SJCRH30 (cell line): ENCODE measurements at regions not wholly inside any gene's neighbourhood (a gene's known extent, or its start where the extent isn't known, plus 50 kb on each side); places are given as distances from the start of the nearest gene placed in this dataset.

Experiments
- DNase-seq, 2 experiments: peaks; one replicate each; pipeline ENCODE4 v3.0.0-alpha.2; 2015 to 2020
- H3K27ac ChIP-seq: fragments of 250-450 bp; sonication (Bioruptor Pico); 2 replicates; pipeline ENCODE4 v1.5.1; 2020; ENCODE audit warnings: mild to moderate bottlenecking, moderate library complexity
- H3K27me3 ChIP-seq: fragments of 250-450 bp; sonication (Bioruptor Pico); 2 replicates; pipeline ENCODE4 v1.5.1; 2020; ENCODE audit warnings: mild to moderate bottlenecking, moderate library complexity
- H3K36me3 ChIP-seq: fragments of 250-450 bp; sonication (Bioruptor Pico); 2 replicates; pipeline ENCODE4 v1.5.1; 2020; ENCODE audit warnings: mild to moderate bottlenecking, moderate library complexity
- H3K4me1 ChIP-seq: fragments of 250-450 bp; sonication (Bioruptor Pico); 2 replicates; pipeline ENCODE4 v1.5.1; 2020; ENCODE audit warnings: mild to moderate bottlenecking, moderate library complexity
- H3K4me3 ChIP-seq: fragments of 250-450 bp; sonication (Bioruptor Pico); 2 replicates; pipeline ENCODE4 v1.5.1; 2020; ENCODE audit warnings: mild to moderate bottlenecking, moderate library complexity
- H3K9me3 ChIP-seq: fragments of 250-450 bp; sonication (Bioruptor Pico); replicated peaks from 2 replicates; pipeline ENCODE4 v1.5.1; 2020; ENCODE audit warnings: mild to moderate bottlenecking, moderate library complexity

DNA sequence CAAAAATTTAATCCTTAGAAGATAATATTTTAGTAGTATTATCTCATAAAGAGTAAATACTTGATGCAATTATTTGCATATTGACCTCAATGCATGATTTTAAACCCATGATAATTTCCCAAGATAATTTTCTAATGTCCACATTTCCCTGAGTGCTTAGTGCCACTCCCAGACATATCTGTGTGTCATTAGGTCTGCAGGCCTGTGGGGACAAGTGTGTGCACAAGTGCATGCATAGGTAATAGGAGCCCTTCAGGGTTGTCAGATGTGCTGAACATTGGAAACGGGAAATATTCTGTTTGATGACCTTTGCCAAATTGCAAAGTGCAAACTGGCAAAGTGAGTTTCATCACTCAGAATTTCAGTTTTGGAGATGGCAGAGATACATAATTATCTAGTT lies 369.9 kb downstream of the KLF5 start:
- H3K27ac ChIP-seq: no peak overlapping the region
- no peaks in the 10 kb centered on the region for H3K27me3 ChIP-seq
- H3K36me3 ChIP-seq: no peaks in the 10 kb centered on the region
- no peaks in the 10 kb centered on the region for H3K4me1 ChIP-seq
- no peak for DNase-seq
- no peak overlapping the region for H3K4me3 ChIP-seq
- H3K9me3 ChIP-seq: no peaks in the 10 kb centered on the region

GRCh38 chr13:73428137-73428536 lies 369.3 kb downstream of the KLF5 start:
- H3K27ac ChIP-seq: no peak overlapping the region
- no peak for DNase-seq

DNA sequence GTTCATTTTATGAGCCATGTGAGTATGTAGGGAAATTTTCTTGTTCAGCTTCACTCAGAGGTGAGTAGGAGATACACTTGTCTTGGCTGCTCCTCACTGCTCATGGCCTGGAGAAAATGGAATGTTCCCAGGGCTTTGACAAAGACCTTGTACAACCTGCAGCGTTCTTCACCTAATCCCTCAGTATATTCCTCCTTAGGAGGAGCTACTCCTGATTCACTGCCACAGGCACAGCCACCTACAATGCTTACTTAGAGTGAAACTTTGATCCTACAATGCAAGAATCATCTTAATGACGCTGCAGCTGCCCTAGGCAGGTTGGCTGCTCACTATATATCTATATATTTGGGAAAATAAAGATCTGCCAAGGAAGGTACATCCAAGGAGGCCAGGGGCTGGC lies 364.2 kb downstream of the KLF5 start:
- Histone ChIP-seq H3K9me3 (no peaks in the 10 kb centered on the region), H3K36me3 (no peaks in the 10 kb centered on the region), H3K4me1 (no peaks in the 10 kb centered on the region), H3K27ac (no peak overlapping the region), H3K4me3 (no peak overlapping the region), H3K27me3 (no peaks in the 10 kb centered on the region)
- DNase-seq: no peak

More at GRCh38 chr13:73428137-73428536, 369.3 kb downstream of the KLF5 start:
- Histone ChIP-seq H3K27me3 (no peaks in the 10 kb centered on the region), H3K4me3 (no peak overlapping the region), H3K9me3 (no peaks in the 10 kb centered on the region), H3K36me3 (no peaks in the 10 kb centered on the region), H3K4me1 (no peaks in the 10 kb centered on the region)

DNA sequence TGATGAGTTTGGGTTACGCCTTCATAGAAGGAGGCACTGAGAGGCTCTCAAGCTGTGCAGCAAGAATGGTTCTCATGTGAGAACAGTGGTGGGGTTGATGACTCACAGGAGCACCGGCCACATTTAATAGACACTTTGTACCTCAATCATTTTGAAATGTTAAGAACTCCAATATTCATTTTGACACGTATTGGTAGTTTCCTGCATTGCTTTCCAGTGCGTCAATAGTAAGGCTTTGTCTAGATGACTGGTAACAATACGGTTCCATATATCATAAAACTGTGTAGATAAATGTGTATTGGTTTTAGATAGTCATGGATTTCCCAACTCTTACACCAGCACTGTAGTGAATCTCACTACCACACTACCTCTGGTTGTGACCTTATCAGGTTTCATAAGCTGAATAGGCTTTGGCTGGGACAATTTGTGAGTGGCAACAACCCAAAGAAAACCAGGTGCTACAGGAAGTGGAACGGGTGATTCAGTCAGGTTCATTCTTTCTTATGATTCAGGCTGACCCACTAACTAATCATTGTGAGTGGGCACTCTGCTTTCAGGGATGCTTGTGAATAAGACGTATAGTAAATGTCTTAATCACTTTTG lies 362.6 kb downstream of the KLF5 start:
- DNase-seq: no peak
- H3K4me3 ChIP-seq: no peak overlapping the region

GRCh38 chr13:73419186-73419585 lies 360.4 kb downstream of the KLF5 start:
- no peak overlapping the region for H3K4me3 ChIP-seq
- no peaks in the 10 kb centered on the region for H3K27me3 ChIP-seq
- H3K36me3 ChIP-seq: no peaks in the 10 kb centered on the region
- peak in 1 of 2 experiments; percentile 3 for DNase-seq
- H3K4me1 ChIP-seq: no peaks in the 10 kb centered on the region
- no peaks in the 10 kb centered on the region for H3K9me3 ChIP-seq
- no peak overlapping the region for H3K27ac ChIP-seq

More for the DNA sequence above, 362.6 kb downstream of the KLF5 start:
- Histone ChIP-seq H3K27me3 (no peaks in the 10 kb centered on the region), H3K9me3 (no peaks in the 10 kb centered on the region), H3K36me3 (no peaks in the 10 kb centered on the region), H3K4me1 (no peaks in the 10 kb centered on the region), H3K27ac (no peak overlapping the region)

GRCh38 chr13:73417012-73417615 lies 358.3 kb downstream of the KLF5 start:
- no peak overlapping the region for H3K27ac ChIP-seq
- no peak overlapping the region for H3K4me3 ChIP-seq
- no peaks in the 10 kb centered on the region for H3K36me3 ChIP-seq
- H3K27me3 ChIP-seq: no peaks in the 10 kb centered on the region
- DNase-seq: peak; percentile 9 to 44
- no peaks in the 10 kb centered on the region for H3K9me3 ChIP-seq
- no peaks in the 10 kb centered on the region for H3K4me1 ChIP-seq

- H3K4me1 ChIP-seq: peaks cover 2% of the 10 kb centered on the region
- no peaks in the 10 kb centered on the region for H3K27me3 ChIP-seq
- no peak for DNase-seq
- H3K27ac ChIP-seq: no peak overlapping the region
- H3K4me3 ChIP-seq: no peak overlapping the region
- H3K36me3 ChIP-seq: no peaks in the 10 kb centered on the region
- no peaks in the 10 kb centered on the region for H3K9me3 ChIP-seq
Observed at GRCh38 chr13:73416093-73416492, 357.3 kb downstream of the KLF5 start.

DNA sequence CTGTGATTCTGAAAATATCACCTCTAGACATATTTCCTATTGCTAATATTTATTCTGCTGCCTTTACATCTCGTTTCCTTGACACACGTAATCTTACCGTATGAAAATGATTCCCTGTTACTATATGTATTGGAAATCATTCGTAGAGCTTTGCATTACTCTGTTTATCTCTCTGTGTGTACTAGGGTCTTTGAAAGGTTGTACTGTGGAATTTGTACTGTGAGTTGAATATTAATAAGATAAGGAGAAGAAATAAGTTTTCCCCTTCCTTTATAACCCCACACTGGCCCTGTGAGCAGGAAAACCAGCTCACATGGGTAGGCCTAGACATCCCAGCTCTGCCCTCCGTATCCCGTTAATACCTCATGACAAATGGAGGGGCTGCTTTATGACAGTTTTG lies 354.9 kb downstream of the KLF5 start:
- H3K27me3 ChIP-seq: no peaks in the 10 kb centered on the region

DNA sequence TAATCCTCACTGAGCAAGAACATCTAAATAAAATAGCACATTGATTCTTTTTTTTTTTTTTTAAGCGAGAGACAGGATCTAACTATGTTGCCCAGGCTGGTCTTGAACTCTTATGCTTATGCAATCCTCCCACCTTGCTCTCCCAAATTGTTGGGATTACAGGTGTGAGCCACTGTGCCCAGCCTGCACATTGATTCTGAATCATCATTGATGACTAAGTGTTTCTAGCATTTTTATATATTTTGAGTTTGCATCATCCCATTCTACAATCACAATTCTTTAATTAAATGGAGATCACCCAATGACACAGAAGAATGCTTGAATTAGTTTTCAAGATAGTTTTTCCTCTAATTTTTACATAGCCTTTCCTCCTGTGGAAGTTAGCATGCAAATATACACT lies 354.1 kb downstream of the KLF5 start:
- H3K9me3 ChIP-seq: no peaks in the 10 kb centered on the region; the same call in 1 of the 2 replicates
- H3K27me3 ChIP-seq: no peaks in the 10 kb centered on the region
- H3K4me3 ChIP-seq: no peak overlapping the region
- peaks cover 6% of the 10 kb centered on the region for H3K4me1 ChIP-seq
- no peak for DNase-seq
- H3K27ac ChIP-seq: no peak overlapping the region
- no peaks in the 10 kb centered on the region for H3K36me3 ChIP-seq

More for the DNA sequence above, 354.9 kb downstream of the KLF5 start:
- DNase-seq: no peak
- no peak overlapping the region for H3K4me3 ChIP-seq
- H3K27ac ChIP-seq: no peak overlapping the region
- H3K36me3 ChIP-seq: no peaks in the 10 kb centered on the region
- H3K9me3 ChIP-seq: no peaks in the 10 kb centered on the region; the same call in 1 of the 2 replicates
- peaks cover 6% of the 10 kb centered on the region for H3K4me1 ChIP-seq

- H3K36me3 ChIP-seq: no peaks in the 10 kb centered on the region
- H3K27me3 ChIP-seq: no peaks in the 10 kb centered on the region
- H3K4me3 ChIP-seq: no peak overlapping the region
- DNase-seq: peak in 1 of 2 experiments; percentile 45
- H3K27ac ChIP-seq: peak overlapping the region; percentile 32; the same call in 1 of the 2 replicates
- H3K4me1 ChIP-seq: peaks cover 6% of the 10 kb centered on the region
- H3K9me3 ChIP-seq: no peaks in the 10 kb centered on the region; the same call in 1 of the 2 replicates
Observed at GRCh38 chr13:73411067-73411809, 352.4 kb downstream of the KLF5 start.

DNA sequence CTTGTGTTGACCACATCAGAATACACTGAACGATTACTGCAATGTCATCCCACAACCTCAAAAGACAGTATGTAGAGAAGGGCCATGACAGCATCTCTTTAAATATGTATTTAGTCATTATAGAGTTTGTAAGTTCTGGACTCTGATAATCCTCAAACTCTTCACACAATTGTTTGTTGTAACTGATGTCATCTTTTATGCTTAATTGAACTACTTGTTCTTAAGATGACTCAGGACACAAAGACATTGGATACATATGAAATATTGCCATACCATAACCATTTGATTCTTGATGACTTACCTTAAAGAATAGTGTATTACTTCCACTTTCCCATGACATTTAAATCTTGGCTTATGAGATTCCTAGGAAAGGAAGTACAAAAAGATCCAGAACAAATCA lies 347.6 kb downstream of the KLF5 start:
- H3K27ac ChIP-seq: no peak overlapping the region

GRCh38 chr13:73404581-73404980 lies 345.8 kb downstream of the KLF5 start:
- Histone ChIP-seq H3K27me3 (no peaks in the 10 kb centered on the region), H3K36me3 (no peaks in the 10 kb centered on the region), H3K9me3 (no peaks in the 10 kb centered on the region), H3K4me3 (no peak overlapping the region), H3K4me1 (no peaks in the 10 kb centered on the region), H3K27ac (no peak overlapping the region)
- no peak for DNase-seq

More for the DNA sequence above, 347.6 kb downstream of the KLF5 start:
- peaks cover 6% of the 10 kb centered on the region for H3K4me1 ChIP-seq
- no peak overlapping the region for H3K4me3 ChIP-seq
- no peak for DNase-seq
- H3K36me3 ChIP-seq: no peaks in the 10 kb centered on the region
- H3K9me3 ChIP-seq: no peaks in the 10 kb centered on the region; the same call in 1 of the 2 replicates
- no peaks in the 10 kb centered on the region for H3K27me3 ChIP-seq

DNA sequence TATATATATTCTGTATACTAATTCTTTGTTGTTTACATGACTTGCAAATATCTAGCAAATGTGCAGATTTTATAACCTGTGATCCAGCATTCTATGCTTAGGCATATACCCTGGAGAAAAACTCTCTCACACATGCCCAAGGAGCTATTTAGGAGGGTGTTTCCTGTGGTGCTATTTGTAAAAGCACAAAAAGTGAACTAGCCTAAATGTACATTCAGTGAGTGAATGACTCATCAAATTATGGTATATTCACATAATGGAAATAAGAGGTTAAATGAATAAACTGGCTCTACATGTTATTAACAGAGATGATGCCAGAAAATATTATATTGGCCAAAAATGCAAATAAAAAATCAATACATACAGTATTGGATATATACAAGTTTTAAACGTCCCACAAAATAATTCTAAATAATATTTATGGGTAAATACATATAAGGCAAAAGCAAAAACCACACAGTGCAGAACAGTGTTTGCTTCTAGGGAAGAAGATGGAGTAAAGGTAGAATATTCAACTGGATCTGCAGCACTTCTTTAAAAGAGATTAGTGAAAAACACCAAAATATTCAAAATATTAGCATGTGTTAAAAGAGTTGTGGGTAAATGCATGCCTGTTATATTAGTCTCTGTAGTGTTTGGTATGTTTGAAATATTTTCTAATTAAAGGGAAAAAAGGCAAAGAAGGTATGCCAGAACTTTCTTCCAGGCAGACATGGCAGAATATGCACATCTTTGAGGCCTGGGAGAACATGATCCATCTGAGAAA lies 344.7 kb downstream of the KLF5 start:
- Histone ChIP-seq H3K27me3 (no peaks in the 10 kb centered on the region), H3K9me3 (no peaks in the 10 kb centered on the region), H3K4me1 (no peaks in the 10 kb centered on the region), H3K27ac (no peak overlapping the region), H3K4me3 (no peak overlapping the region), H3K36me3 (no peaks in the 10 kb centered on the region)
- no peak for DNase-seq

GRCh38 chr13:73401769-73402168 lies 343.0 kb downstream of the KLF5 start:
- H3K36me3 ChIP-seq: no peaks in the 10 kb centered on the region
- H3K27ac ChIP-seq: no peak overlapping the region
- no peaks in the 10 kb centered on the region for H3K27me3 ChIP-seq
- H3K4me3 ChIP-seq: no peak overlapping the region
- DNase-seq: peak in 1 of 2 experiments; percentile 11
- no peaks in the 10 kb centered on the region for H3K9me3 ChIP-seq
- H3K4me1 ChIP-seq: no peaks in the 10 kb centered on the region
